ENCODE measurements at regions not wholly inside any gene's neighbourhood (a gene's known extent, or its start where the extent isn't known, plus 50 kb on each side); places are given as distances from the start of the nearest gene placed in this dataset.

DNA sequence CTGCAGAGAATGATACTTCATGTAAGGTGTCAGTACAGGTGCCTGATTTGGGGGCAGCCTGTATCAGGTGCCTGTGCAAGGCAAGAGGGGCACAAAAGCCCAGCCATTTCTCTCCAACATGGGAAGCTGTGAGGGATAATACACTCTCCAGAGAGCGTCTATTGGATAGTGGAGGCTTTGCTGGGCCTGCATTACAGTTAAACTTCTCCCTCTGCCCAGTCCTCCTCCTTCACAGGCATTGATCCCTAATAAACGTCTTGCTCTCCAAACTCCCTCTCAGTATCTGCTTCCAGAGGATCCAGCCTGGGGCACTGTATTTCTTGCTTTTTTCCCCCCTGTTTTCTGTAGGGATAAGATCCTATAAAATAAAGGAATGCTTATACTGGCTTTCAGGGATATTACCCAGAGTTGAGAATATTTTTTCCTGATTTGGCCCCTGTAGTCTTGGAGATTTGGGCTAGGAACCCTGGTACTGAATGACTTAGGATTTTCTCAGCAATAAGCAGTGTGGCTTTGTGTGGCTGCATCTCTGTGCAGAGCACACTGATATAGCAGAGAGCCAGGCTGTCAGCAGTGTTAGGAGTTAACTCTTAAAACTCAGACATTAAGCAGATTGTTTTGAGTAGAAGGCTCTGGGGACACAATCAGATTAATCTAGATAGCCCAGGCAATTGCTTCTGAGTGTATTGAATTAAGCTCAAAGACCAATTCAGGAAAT, 330.6 kb downstream of the CYRIA start:
- TF ChIP-seq, protein P1, sequence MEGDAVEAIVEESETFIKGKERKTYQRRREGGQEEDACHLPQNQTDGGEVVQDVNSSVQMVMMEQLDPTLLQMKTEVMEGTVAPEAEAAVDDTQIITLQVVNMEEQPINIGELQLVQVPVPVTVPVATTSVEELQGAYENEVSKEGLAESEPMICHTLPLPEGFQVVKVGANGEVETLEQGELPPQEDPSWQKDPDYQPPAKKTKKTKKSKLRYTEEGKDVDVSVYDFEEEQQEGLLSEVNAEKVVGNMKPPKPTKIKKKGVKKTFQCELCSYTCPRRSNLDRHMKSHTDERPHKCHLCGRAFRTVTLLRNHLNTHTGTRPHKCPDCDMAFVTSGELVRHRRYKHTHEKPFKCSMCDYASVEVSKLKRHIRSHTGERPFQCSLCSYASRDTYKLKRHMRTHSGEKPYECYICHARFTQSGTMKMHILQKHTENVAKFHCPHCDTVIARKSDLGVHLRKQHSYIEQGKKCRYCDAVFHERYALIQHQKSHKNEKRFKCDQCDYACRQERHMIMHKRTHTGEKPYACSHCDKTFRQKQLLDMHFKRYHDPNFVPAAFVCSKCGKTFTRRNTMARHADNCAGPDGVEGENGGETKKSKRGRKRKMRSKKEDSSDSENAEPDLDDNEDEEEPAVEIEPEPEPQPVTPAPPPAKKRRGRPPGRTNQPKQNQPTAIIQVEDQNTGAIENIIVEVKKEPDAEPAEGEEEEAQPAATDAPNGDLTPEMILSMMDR (IDR thresholded peaks at IDR 0.05) = no peak
- TF ChIP-seq POLR2AphosphoS5 (IDR thresholded peaks at IDR 0.05) = no peak
